Colonic mucosa (tissue), 4 donors: ENCODE measurements at regions not wholly inside any gene's neighbourhood (a gene's known extent, or its start where the extent isn't known, plus 50 kb on each side); places are given as distances from the start of the nearest gene placed in this dataset.

Experiments
- DNase-seq: peaks from one replicate; pipeline ENCODE4 v3.0.0-alpha.2; 2020
- H3K27ac ChIP-seq: fragments of 200-600 bp; one replicate; pipeline ENCODE4 v1.8.0; 2021
- H3K27me3 ChIP-seq: fragments of 200-600 bp; one replicate; pipeline ENCODE4 v1.8.0; 2021
- H3K36me3 ChIP-seq: fragments of 200-600 bp; one replicate; pipeline ENCODE4 v1.8.0; 2021
- H3K4me1 ChIP-seq: fragments of 200-600 bp; one replicate; pipeline ENCODE4 v1.8.0; 2021; ENCODE audit warnings: mild to moderate bottlenecking
- H3K4me3 ChIP-seq: fragments of 200-600 bp; one replicate; pipeline ENCODE4 v1.8.0; 2021
- H3K9ac ChIP-seq, 2 donors: one replicate each; pipeline ENCODE4 v1.7.0; 2013; ENCODE audit warnings: control low read depth in 2 of 2, low read depth in 2 of 2, low read length in 2 of 2
- H3K9me3 ChIP-seq: fragments of 200-600 bp; one replicate; pipeline ENCODE4 v1.8.0; 2021
- intact Hi-C: fragments of 100-400 bp; cut with DNase I; formaldehyde crosslinking; loops from one replicate; pipeline ENCODE4 v1.14.1; 2022
- TF ChIP-seq, protein P1 (sequence below): fragments of 200-600 bp; IDR thresholded peaks from one replicate; pipeline ENCODE4 v1.8.0; 2022; ENCODE audit warnings: antibody characterized with exemption, mild to moderate bottlenecking
- donor health status: healthy.
- donor health status: DM: no; HTN: no; CAD: no.
- donor health status: DM: no; HTN: no; CAD: no.

DNA sequence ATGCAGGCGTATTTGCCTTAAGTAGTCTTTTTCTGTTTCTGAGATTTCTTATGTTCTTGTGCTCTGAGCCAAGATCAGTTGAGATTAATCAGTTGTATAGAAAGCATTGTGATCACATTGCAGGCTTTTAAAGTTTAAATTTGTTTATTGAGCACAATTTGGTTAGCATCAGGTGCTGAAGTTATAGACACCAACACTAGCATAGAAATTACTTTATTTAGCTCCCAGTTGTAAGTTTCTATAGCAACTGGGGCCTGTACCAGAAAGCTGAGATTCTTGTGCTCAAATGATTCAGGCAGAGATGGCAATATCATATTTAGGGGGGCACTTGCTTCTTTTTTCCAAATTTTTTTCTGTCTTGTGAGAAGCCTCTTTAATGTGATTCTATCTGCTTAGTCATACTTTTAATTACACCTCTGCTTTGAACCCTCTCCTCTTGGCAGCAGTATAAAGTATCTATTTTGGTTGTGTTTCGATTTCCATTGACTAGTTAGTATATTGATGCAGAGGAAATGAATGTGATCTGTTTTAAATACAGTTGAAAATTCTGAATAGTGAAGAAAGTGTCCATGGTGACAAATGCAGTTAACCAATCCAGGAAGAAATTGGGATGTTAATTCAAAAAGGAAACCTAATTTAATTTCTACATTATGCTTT, 241.7 kb upstream of the GBE1 start:
- Histone ChIP-seq H3K9ac (no peak overlapping the region), H3K27me3 (no peaks in the 10 kb centered on the region), H3K4me3 (no peak overlapping the region), H3K9me3 (peaks cover 4% of the 10 kb centered on the region), H3K27ac (no peak overlapping the region), H3K4me1 (no peaks in the 10 kb centered on the region), H3K36me3 (no peaks in the 10 kb centered on the region)
- TF ChIP-seq, protein P1, sequence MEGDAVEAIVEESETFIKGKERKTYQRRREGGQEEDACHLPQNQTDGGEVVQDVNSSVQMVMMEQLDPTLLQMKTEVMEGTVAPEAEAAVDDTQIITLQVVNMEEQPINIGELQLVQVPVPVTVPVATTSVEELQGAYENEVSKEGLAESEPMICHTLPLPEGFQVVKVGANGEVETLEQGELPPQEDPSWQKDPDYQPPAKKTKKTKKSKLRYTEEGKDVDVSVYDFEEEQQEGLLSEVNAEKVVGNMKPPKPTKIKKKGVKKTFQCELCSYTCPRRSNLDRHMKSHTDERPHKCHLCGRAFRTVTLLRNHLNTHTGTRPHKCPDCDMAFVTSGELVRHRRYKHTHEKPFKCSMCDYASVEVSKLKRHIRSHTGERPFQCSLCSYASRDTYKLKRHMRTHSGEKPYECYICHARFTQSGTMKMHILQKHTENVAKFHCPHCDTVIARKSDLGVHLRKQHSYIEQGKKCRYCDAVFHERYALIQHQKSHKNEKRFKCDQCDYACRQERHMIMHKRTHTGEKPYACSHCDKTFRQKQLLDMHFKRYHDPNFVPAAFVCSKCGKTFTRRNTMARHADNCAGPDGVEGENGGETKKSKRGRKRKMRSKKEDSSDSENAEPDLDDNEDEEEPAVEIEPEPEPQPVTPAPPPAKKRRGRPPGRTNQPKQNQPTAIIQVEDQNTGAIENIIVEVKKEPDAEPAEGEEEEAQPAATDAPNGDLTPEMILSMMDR: no peak
- intact Hi-C loops: no loop called here
- no peak for DNase-seq

DNA sequence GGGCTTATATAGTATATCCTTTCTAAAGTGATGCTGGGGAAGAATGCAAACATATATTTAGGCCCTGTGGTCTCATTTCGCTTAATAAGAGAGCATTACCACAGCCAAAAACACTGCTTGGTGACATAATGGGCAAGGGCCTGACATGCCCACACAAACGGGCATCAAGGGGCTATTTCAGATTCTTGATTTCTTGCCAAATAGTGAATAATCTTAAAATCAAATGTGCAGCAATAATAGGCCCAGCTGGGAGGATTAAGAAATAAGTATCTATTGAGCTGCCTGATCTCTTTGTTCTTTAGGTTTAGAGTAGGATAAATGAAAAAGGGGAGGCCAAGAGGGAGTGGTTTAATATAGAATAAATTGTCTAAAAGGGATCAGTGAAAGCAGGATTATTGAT, 241.0 kb upstream of the GBE1 start:
- no peak overlapping the region for H3K27ac ChIP-seq
- H3K27me3 ChIP-seq: no peaks in the 10 kb centered on the region
- no peak overlapping the region for H3K9ac ChIP-seq
- H3K4me3 ChIP-seq: no peak overlapping the region
- TF ChIP-seq, protein P1: no peak
- H3K36me3 ChIP-seq: no peaks in the 10 kb centered on the region
- intact Hi-C loops: no loop called here
- DNase-seq: no peak
- H3K4me1 ChIP-seq: no peaks in the 10 kb centered on the region
- H3K9me3 ChIP-seq: no peaks in the 10 kb centered on the region

DNA sequence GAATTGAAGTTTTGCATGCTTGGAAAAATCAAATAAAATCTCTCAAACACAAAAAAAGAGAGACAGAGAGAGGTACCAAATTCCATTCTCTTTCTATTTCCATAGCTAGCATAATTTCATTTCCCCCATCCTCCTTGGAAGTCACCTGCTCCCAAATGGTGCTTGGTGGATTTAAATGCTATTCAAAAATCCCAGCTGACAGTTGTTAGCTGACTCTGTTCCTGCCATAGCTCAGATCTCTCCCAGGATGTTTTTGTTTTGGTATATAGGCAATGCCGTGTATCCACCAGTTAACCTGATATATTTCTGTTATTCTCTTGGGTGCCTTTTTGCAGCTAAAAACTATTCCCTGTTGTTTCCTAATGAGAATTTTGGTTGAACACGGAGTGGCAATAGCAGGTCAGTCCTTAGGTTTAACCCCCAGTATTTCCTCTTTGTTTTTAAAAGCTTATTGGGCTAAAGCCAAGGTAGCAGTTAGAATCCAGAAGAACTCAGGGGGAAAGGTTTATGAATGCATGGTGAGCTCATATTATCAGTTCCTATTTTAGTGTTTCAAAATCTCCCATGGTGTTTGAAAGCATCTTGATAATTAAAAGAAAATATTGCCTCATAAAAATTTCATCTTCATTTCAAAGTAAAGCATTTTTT, 240.0 kb upstream of the GBE1 start:
- TF ChIP-seq, protein P1: no peak
- no peaks in the 10 kb centered on the region for H3K9me3 ChIP-seq
- no peak overlapping the region for H3K27ac ChIP-seq
- no peak for DNase-seq
- no peaks in the 10 kb centered on the region for H3K27me3 ChIP-seq
- H3K9ac ChIP-seq: no peak overlapping the region
- no peak overlapping the region for H3K4me3 ChIP-seq
- intact Hi-C loops: no loop called here
- H3K4me1 ChIP-seq: no peaks in the 10 kb centered on the region
- no peaks in the 10 kb centered on the region for H3K36me3 ChIP-seq

DNA sequence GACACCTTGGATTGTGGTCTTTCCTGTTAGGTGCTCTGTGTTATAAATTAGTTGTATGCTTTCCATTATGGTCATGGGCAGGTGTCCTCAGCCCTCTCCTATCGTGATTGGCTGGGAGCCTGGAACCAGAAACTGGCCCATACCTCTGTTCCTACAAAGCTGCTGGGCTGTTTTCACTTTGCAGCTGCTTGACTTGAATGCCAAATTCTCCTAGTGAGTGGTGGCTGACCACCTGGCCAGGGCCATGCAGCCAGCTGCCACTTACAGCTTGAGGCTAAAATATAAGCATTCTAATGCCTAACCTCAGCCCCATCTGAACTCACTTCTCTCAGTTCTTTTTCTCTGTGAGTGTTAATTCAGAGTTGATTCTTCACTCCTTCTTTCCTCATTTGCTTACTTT, 239.3 kb upstream of the GBE1 start:
- H3K9ac ChIP-seq: no peak overlapping the region
- H3K36me3 ChIP-seq: no peaks in the 10 kb centered on the region
- H3K4me3 ChIP-seq: no peak overlapping the region
- intact Hi-C loops: no loop called here
- no peak overlapping the region for H3K27ac ChIP-seq
- DNase-seq: no peak
- H3K4me1 ChIP-seq: no peaks in the 10 kb centered on the region
- TF ChIP-seq, protein P1: no peak
- no peaks in the 10 kb centered on the region for H3K27me3 ChIP-seq
- no peaks in the 10 kb centered on the region for H3K9me3 ChIP-seq

DNA sequence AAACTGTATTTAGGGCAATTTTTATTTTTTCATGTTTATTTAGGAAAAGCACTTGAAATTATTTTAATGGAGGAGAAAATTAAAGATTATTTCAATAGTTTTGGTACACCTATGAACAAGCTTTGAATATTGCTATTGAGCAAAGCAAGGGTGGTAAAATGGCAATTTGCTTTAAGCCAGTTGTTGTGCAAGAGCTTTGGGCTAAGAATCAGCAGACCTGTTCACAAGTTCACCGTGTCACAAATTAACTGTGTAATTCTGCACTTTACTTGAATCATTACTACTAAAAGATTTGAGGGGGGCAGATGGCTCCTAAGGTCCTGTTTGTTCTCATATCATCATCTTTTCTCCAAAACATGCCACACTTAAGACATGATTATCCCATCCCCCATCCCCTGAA, 238.9 kb upstream of the GBE1 start:
- intact Hi-C loops: no loop called here
- H3K27me3 ChIP-seq: no peaks in the 10 kb centered on the region
- DNase-seq: no peak
- no peak overlapping the region for H3K27ac ChIP-seq
- no peaks in the 10 kb centered on the region for H3K36me3 ChIP-seq
- no peak overlapping the region for H3K4me3 ChIP-seq
- no peaks in the 10 kb centered on the region for H3K9me3 ChIP-seq
- no peak overlapping the region for H3K9ac ChIP-seq
- TF ChIP-seq, protein P1: no peak
- no peaks in the 10 kb centered on the region for H3K4me1 ChIP-seq
